ENCODE measurements at regions not wholly inside any gene's neighbourhood (a gene's known extent, or its start where the extent isn't known, plus 50 kb on each side); places are given as distances from the start of the nearest gene placed in this dataset.

DNA sequence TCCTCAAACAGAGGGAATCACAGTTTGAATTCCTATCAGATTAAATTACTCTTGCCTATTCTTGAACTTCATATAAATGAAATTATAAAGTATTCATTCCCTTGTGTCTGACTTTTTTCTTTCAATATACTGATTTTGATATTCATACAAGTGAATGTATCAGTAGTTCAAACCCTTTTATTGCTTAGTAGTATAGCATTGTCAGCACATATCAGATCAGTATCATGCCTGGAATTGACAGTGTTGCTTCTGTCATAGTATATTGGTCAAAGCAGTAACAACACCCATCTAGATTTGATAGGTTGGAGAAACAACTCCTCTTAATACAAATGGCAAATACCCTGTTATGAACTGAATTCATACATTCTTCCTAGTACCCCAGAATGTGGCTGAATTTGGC is 89.1 kb upstream of the SLC35F1 start:
- TF ChIP-seq, protein P1, sequence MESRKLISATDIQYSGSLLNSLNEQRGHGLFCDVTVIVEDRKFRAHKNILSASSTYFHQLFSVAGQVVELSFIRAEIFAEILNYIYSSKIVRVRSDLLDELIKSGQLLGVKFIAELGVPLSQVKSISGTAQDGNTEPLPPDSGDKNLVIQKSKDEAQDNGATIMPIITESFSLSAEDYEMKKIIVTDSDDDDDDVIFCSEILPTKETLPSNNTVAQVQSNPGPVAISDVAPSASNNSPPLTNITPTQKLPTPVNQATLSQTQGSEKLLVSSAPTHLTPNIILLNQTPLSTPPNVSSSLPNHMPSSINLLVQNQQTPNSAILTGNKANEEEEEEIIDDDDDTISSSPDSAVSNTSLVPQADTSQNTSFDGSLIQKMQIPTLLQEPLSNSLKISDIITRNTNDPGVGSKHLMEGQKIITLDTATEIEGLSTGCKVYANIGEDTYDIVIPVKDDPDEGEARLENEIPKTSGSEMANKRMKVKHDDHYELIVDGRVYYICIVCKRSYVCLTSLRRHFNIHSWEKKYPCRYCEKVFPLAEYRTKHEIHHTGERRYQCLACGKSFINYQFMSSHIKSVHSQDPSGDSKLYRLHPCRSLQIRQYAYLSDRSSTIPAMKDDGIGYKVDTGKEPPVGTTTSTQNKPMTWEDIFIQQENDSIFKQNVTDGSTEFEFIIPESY (IDR thresholded peaks at IDR 0.05; ENCODE audit: borderline replicate concordance, low read depth): no peak
- TF ChIP-seq POLR2AphosphoS5 (IDR thresholded peaks at IDR 0.05; ENCODE audit: low read depth, low read length): no peak
- no peak for TF ChIP-seq TAF1 (IDR thresholded peaks at IDR 0.05; ENCODE audit: borderline replicate concordance, low read depth, low read length)
- TF ChIP-seq, protein P2, sequence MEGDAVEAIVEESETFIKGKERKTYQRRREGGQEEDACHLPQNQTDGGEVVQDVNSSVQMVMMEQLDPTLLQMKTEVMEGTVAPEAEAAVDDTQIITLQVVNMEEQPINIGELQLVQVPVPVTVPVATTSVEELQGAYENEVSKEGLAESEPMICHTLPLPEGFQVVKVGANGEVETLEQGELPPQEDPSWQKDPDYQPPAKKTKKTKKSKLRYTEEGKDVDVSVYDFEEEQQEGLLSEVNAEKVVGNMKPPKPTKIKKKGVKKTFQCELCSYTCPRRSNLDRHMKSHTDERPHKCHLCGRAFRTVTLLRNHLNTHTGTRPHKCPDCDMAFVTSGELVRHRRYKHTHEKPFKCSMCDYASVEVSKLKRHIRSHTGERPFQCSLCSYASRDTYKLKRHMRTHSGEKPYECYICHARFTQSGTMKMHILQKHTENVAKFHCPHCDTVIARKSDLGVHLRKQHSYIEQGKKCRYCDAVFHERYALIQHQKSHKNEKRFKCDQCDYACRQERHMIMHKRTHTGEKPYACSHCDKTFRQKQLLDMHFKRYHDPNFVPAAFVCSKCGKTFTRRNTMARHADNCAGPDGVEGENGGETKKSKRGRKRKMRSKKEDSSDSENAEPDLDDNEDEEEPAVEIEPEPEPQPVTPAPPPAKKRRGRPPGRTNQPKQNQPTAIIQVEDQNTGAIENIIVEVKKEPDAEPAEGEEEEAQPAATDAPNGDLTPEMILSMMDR (IDR thresholded peaks at IDR 0.05): no peak
- no peak for TF ChIP-seq FOSL2 (IDR thresholded peaks at IDR 0.05; ENCODE audit: borderline replicate concordance, low read depth)
- no peak for TF ChIP-seq CHD2 (IDR thresholded peaks at IDR 0.05; ENCODE audit: low read length, partially characterized antibody)
- TF ChIP-seq EP300 (IDR thresholded peaks at IDR 0.05; ENCODE audit: borderline replicate concordance in 1 of 2, low read depth in 1 of 2, low read length in 1 of 2): no peak
